ENCODE measurements at regions not wholly inside any gene's neighbourhood (a gene's known extent, or its start where the extent isn't known, plus 50 kb on each side); places are given as distances from the start of the nearest gene placed in this dataset.

- POLR2A ChIA-PET, result no interaction called here
- no peak for DNase-seq (ENCODE audit: low read depth, low spot score)
- H3K4me3 ChIP-seq (ENCODE audit: low read depth, low read length), result no peak overlapping the region
- no peak for TF ChIP-seq CTCF (IDR thresholded peaks at IDR 0.05; ENCODE audit: insufficient read depth, low read length, missing control alignments)
- CTCF ChIA-PET, result no interaction called here
Observed at GRCh38 chr1:187228790-187229189, 400.0 kb downstream of the PLA2G4A start.

DNA sequence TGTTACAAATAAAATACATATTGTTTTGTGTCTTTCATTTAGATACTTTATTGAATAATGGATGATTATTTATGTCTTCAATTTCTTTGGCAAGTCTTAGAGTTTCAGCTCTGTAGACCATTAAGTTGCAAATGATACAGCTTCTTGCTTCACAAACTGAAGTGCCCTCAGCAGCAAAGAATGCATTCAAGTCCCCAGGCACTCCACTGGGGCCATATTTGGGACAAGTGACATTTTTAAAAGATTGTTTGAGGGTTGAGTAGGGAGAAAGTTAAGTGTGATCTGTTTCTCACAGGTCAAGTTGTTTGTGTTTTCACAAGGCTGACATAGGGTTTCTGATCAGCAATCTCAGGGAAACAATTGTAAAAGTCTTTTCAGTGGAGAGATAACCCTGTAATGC is 400.7 kb downstream of the PLA2G4A start:
- no peak for TF ChIP-seq CTCF (IDR thresholded peaks at IDR 0.05; ENCODE audit: insufficient read depth, low read length, missing control alignments)
- DNase-seq (ENCODE audit: low read depth, low spot score), result no peak
- CTCF ChIA-PET, result no interaction called here
- POLR2A ChIA-PET, result no interaction called here
- H3K4me3 ChIP-seq (ENCODE audit: low read depth, low read length), result no peak overlapping the region

DNA sequence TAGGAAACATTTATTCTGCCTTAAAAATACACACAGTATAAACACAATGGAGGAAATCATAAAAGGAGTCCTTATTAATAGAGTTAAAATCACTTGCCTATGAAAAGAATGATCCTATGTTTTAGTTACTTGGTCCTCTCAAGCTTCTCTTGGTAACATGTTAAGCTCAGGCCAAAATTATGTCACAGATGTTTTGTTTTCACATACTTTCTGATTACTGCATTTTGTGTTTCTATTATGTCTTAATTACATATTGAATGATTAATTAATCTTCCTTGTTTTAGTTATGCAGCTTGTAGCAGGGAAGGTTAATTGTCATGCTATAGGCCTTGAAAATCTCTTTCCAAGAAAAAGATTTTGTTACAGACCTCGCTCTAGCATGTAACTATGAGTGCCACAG is 406.0 kb downstream of the PLA2G4A start:
- ChIA-PET CTCF (interaction anchor here (1.0 kb wide), 1 partner anchor 196 kb away, joined by 3 read pairs; no protein-coding TSS in a partner anchor), POLR2A (no interaction called here)
- H3K4me3 ChIP-seq (ENCODE audit: low read depth, low read length), result no peak overlapping the region
- TF ChIP-seq CTCF (IDR thresholded peaks at IDR 0.05; ENCODE audit: insufficient read depth, low read length, missing control alignments), result no peak
- no peak for DNase-seq (ENCODE audit: low read depth, low spot score)

DNA sequence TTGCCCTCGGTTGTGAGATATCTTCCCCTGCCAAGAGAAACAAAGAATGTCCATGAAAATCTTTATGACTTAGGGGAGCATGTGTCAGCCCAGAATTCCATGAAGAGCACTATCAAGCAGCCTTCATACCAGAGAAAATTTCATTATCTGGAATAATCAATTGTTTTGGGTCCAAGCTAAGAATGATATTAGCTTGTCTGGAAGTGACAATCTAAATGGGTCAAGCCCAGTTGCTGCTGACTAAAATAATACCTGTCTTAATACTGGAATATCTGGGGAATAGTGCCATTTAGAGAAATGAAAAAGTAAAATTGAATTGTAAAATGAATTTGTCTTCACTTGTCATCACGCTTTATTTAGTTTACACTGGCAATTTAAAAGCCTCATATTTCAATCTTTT is 407.4 kb downstream of the PLA2G4A start:
- CTCF ChIA-PET, result no interaction called here
- DNase-seq (ENCODE audit: low read depth, low spot score), result no peak

GRCh38 chr1:187236676-187237075 is 407.9 kb downstream of the PLA2G4A start:
- CTCF ChIA-PET, result no interaction called here
- DNase-seq (ENCODE audit: low read depth, low spot score), result no peak
- H3K4me3 ChIP-seq (ENCODE audit: low read depth, low read length), result no peak overlapping the region
- POLR2A ChIA-PET, result no interaction called here
- TF ChIP-seq CTCF (IDR thresholded peaks at IDR 0.05; ENCODE audit: insufficient read depth, low read length, missing control alignments), result no peak

More for the DNA sequence above, 407.4 kb downstream of the PLA2G4A start:
- no peak for TF ChIP-seq CTCF (IDR thresholded peaks at IDR 0.05; ENCODE audit: insufficient read depth, low read length, missing control alignments)
- no peak overlapping the region for H3K4me3 ChIP-seq (ENCODE audit: low read depth, low read length)
- POLR2A ChIA-PET, result no interaction called here

DNA sequence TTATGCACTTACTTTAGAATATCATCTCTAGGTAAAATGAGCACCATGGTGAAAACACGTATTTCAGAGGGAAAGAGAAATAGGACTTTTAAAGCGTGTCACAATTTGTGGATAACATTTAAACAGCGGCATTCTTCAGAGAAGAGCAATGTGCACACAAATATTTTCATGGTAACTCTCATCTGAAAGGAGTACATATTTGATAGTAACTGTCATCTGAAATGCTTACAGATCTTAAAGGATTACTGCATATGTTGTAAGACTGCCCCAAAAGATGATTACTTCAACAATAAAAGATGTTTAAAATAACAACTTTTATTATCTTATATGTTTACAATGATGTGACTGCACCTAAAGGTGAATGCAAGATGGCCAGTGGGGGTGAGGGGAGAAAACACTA is 408.8 kb downstream of the PLA2G4A start:
- no peak for TF ChIP-seq CTCF (IDR thresholded peaks at IDR 0.05; ENCODE audit: insufficient read depth, low read length, missing control alignments)
- H3K4me3 ChIP-seq (ENCODE audit: low read depth, low read length), result no peak overlapping the region
- ChIA-PET POLR2A (no interaction called here), CTCF (no interaction called here)
- no peak for DNase-seq (ENCODE audit: low read depth, low spot score)
